IPS-NIHi7 (cell line): ENCODE measurements at regions not wholly inside any gene's neighbourhood (a gene's known extent, or its start where the extent isn't known, plus 50 kb on each side); places are given as distances from the start of the nearest gene placed in this dataset.

Source experiments
- DNase-seq: peaks from one replicate; pipeline ENCODE4 v3.0.0; 2012; ENCODE audit warnings: mixed read lengths; ENCODE audit errors: extremely low spot score

GRCh38 chr9:13397661-13398060 is 118.2 kb upstream of the MPDZ start:
- DNase-seq = no peak

GRCh38 chr9:13397220-13397619 is 117.7 kb upstream of the MPDZ start:
- no peak for DNase-seq

DNA sequence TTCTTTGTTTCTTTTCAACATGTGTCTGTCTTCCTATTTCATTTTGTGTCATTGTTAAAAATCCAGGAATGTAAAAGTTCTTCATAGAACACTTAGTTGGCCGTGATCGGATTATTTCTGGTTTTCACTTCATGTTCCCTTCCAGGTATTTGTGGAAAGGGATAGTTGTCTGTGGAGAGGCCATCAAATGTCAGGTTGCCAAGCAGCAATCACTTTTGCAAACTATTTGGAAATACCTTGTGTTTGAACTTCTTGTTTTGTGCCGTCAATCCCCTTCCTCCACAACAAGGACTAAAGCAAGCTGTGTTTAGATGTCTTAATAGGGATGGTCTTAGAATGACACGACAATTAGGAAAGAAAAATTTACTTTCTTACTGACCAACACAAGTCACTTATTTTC is 116.9 kb upstream of the MPDZ start:
- DNase-seq = no peak

- no peak for DNase-seq
These were observed 115.7 kb upstream of the MPDZ start for GRCh38 chr9:13395156-13395555.

- no peak for DNase-seq
These were observed 108.7 kb upstream of the MPDZ start for GRCh38 chr9:13388157-13388556.

DNA sequence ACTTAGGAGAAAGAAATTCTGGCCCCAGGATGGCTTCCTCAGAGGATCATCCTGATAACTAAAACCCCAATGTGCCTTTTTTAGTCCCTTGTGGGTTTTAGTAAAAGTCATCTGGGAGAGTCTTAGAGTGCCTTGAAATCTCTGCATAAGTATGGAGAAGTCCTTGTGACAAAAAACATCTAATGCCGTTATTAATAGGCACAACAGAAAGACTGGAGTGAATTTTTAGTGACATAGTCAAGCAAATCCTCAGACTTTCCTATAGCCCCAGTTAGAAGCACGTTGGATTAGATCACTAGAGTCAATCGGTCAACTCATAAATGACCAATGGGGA is 108.2 kb upstream of the MPDZ start:
- no peak for DNase-seq

GRCh38 chr9:13386935-13387733 is 107.6 kb upstream of the MPDZ start:
- no peak for DNase-seq

DNA sequence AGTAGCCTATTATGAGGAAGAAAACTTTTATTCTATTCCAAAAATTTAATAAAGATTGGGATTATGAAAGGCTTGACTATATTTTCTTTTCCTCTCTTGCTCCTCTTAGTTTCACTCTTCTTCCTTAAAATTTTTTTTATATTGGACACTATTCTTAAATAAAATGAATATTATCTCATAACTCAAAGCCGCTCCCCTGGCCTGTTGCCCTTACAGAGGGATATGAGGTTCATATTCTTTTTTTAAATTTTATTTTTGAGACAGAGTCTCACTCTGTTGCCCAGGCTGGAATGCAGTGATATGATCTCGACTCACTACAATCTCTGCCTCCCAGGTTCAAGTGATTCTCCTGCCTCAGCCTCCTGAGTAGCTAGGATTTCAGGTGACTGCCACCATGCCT is 106.8 kb upstream of the MPDZ start:
- DNase-seq = no peak

DNA sequence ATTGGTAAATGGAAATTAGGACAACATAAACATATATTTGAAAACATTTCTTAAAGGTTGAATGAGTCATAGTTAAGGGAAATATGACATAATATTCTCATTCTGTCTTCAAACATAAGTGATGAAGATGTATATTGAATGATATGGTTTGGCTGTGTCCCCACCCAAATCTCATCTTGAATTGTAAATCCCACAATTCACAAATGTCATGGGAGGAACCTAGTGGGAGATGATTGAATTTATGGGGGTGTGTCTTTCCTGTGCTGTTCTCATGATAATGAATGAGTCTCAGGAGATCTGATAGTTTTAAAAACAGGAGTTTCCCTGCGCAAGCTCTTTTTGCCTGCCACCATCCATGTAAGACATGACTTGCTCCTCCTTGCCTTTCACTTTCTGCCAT is 104.4 kb upstream of the MPDZ start:
- DNase-seq = no peak

GRCh38 chr9:13383216-13383615 is 103.7 kb upstream of the MPDZ start:
- DNase-seq = no peak

DNA sequence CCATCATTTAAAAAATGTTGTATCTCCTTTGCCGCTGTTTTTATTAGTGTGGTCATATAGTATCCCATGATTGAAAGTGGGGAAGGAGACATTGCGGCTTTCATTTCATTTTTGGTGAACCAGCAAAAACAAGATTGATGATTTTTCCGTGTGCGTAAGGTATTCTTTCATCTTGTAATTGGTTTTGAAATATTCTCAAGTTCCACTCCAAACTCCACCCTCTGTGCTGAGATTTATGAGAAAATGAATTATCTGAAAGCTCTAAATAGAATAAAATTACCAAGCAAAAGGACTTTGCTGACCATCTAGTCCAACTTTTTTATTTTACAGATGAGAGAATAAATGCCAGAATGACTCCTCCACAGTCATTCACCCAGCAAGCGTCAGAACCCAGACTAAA is 103.1 kb upstream of the MPDZ start:
- DNase-seq = no peak

DNA sequence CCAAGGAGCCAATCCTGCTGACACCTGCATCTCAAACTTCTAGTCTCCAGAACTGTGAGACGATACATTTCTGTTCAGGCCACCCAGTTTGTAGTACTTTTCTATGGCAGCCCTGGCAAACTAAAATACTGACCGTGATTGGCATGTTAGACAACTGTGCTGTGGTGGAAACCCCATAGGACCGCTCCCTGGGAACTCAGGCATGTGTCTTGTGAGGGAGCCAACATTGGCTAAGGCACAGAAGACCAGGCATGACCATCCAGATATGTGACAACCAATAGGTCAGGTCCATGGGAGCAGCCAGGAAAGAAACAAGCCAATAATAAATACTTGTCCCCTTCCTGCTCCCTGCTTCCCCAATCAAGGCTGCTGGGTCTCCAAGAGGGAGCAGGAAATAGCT is 101.4 kb upstream of the MPDZ start:
- no peak for DNase-seq

- no peak for DNase-seq
These were observed 98.7 kb upstream of the MPDZ start for GRCh38 chr9:13378154-13378553.

- no peak for DNase-seq
These were observed 97.9 kb upstream of the MPDZ start for GRCh38 chr9:13377171-13377925.

- DNase-seq = no peak
These were observed 93.0 kb upstream of the MPDZ start for GRCh38 chr9:13372510-13372909.

GRCh38 chr9:13369431-13369830 is 89.9 kb upstream of the MPDZ start:
- no peak for DNase-seq

DNA sequence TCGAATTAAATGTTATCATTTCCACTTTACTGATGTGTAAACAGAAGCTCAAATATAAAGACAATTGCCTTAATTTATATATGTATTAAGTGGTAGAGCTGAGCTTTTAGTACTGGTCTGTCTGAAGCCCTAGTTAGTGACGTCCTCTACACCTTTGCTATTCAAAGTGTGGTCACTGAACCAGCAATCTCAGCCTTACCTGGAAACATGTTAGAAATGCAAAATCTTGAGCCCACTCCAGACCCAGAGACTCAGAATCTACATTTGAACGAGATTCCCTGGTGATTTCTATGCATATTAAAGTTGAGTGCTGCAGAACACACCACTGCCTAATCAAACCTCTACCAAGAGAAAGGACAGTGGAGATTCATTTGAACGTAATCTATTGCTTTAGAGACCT is 88.3 kb upstream of the MPDZ start:
- DNase-seq = no peak

DNA sequence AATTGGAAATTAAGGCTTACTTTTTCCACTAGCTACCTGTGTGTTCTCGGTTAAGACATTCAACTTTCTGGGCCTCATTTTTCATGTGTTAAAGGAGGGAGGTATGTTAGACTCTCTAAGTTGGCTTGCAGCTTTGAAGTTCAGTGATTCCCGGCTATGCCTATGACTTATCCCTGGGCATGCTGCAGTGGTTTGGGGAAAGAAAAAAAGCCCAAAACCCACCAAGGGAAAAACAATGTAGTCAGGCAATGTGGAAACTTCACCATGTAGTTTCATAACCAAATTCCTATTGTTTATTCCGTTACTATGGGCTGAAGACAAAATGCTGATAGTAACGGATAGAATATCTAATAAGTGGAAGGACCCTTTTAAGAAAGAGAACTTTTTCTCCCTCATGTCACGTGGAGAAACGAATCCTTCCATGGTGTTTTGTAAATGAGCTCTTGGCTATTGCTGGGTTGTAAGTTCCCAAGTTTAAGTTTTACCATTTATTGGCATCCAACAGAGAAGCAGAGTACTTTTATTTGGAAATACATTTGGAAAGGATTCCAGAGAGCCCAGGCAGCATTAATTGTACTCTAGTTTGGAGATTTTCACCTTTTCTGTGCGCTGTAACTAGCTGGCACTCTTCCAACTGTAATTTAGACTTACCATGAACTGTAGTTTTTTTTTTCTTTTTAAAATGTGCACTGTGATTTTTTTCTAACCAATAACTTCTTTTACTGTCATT is 84.9 kb upstream of the MPDZ start:
- DNase-seq = no peak

DNA sequence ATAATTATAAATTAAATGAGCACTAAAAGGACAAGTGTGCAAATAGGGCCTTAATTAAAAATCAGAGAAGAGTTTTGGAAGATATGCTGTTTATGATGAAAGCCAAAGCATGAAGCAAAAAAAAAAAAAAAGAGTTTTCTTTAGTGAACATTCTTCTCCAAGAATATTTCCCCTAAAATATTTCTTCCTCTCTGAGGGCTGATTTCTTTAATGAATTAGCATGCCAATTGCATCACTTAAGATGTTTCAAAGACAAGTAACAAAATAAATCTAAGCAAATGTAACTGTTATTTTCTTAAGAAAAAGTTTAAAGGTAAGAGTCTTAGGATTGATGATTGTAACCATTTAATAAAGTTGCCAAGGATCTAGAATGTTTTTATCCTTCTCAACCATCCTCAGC is 81.6 kb upstream of the MPDZ start:
- DNase-seq = no peak

GRCh38 chr9:13360188-13360587 is 80.7 kb upstream of the MPDZ start:
- DNase-seq = no peak

DNA sequence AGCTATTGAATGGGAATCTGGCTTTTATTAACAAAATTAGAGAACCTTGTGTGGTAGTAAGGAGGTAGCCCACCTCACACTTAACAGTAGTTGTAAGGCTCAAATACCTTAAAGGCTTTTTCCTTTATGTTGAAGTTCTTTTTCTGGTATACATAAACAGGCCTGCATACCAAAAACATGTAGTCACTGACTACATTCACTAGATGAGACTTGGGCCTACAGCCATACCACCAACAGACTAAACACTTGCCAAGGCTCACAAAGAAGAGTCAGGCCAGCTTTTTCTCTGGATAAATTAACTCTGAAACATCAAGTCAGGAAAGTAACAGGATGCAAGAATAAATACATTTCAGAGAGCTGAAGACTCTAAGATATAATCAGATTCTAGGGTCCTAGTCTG is 78.6 kb upstream of the MPDZ start:
- peak; percentile 12 for DNase-seq

DNA sequence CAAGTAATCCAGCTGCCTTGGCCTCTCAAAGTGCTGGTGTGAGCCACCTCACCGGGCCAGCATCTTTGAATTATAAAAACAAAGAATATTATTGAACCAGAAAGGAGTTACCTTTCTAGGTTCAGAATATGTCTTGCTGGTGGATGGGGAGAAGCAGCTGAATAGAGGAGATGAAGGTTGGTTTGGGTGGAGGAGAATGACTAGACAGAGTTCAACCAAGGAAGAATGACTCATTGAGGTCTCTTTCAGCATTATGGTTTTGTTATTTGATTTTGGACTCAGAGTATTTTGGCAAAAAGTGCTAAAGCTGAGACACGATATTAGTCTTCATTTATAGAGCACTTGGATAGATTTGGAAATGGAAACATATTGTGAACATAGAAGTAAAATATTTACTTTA is 75.2 kb upstream of the MPDZ start:
- DNase-seq = no peak

DNA sequence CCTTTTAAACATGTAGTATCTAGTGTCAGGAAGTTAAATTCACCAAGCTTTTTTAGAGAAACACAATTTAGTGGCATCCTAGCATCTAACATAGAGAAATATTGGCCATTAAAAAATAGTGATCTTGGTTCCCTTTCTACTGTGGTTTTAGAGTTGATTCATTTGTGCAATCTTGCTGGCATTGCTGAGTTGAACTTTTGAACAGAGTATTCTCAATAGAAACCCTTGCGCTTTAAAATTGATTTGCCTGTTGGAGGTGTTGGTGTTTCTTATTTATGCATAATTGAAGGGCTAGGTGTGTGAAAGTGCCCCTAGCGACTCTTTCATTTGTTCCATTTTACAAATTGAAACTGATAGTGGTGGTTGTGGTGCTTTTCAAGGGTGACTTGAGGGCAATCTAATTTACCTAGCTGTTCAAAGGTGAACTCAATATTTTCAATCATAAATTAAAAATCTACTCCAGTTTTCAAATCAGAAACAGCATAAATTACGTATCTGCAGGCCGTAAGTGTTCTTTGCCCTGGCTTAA is 73.0 kb upstream of the MPDZ start:
- no peak for DNase-seq
